H9 (cell line): ENCODE measurements at regions not wholly inside any gene's neighbourhood (a gene's known extent, or its start where the extent isn't known, plus 50 kb on each side); places are given as distances from the start of the nearest gene placed in this dataset.

Experiments used
- DNase-seq: peaks from one replicate; pipeline ENCODE4 v3.0.0-alpha.2; 2017
- H2AFZ ChIP-seq: one replicate; pipeline ENCODE4 v1.6.1; 2013; ENCODE audit warnings: mild to moderate bottlenecking, low read length, control low read depth, moderate library complexity
- H2AK5ac ChIP-seq: 2 replicates; pipeline ENCODE4 v1.6.1; 2013; ENCODE audit warnings: low read length, control low read depth, mixed read lengths; ENCODE audit not compliant: insufficient read length
- H2BK120ac ChIP-seq: one replicate; pipeline ENCODE4 v1.6.1; 2013; ENCODE audit warnings: low read depth, mild to moderate bottlenecking, low read length, control low read depth, inconsistent platforms; ENCODE audit not compliant: poor library complexity, severe bottlenecking
- H2BK12ac ChIP-seq: 2 replicates; pipeline ENCODE4 v1.6.1; 2013; ENCODE audit warnings: low read length, control low read depth, mixed read lengths, low read depth; ENCODE audit not compliant: insufficient read length
- H2BK15ac ChIP-seq: 2 replicates; pipeline ENCODE4 v1.6.1; 2013; ENCODE audit warnings: low read depth, low read length, control low read depth
- H2BK20ac ChIP-seq: one replicate; pipeline ENCODE4 v1.6.1; 2013; ENCODE audit warnings: low read depth, mild to moderate bottlenecking, low read length, control low read depth, inconsistent platforms; ENCODE audit not compliant: poor library complexity, severe bottlenecking
- H2BK5ac ChIP-seq: 2 replicates; pipeline ENCODE4 v1.6.1; 2013; ENCODE audit warnings: low read length, control low read depth, mixed read lengths; ENCODE audit not compliant: insufficient read length
- H3K14ac ChIP-seq: 2 replicates; pipeline ENCODE4 v1.6.1; 2013; ENCODE audit warnings: low read length, control low read depth; ENCODE audit not compliant: insufficient read depth
- H3K18ac ChIP-seq: 2 replicates; pipeline ENCODE4 v1.6.1; 2013; ENCODE audit warnings: low read depth, mild to moderate bottlenecking, mixed read lengths, low read length, control low read depth; ENCODE audit not compliant: insufficient read length
- H3K23ac ChIP-seq: 2 replicates; pipeline ENCODE4 v1.6.1; 2013; ENCODE audit warnings: low read length, control low read depth, mixed read lengths, low read depth; ENCODE audit not compliant: insufficient read length
- H3K23me2 ChIP-seq: 2 replicates; pipeline ENCODE4 v1.6.1; 2013; ENCODE audit warnings: low read depth, mild to moderate bottlenecking, mixed read lengths, low read length, control low read depth; ENCODE audit not compliant: insufficient read length, poor library complexity, severe bottlenecking
- H3K27ac ChIP-seq: 2 replicates; pipeline ENCODE4 v1.5.1; 2013; ENCODE audit warnings: low read length, control low read depth, mixed read lengths, low read depth; ENCODE audit not compliant: insufficient read length
- H3K27me3 ChIP-seq: 2 replicates; pipeline ENCODE4 v1.6.1; 2013; ENCODE audit warnings: low read length, control low read depth, inconsistent platforms; ENCODE audit not compliant: insufficient read depth
- H3K4ac ChIP-seq: 2 replicates; pipeline ENCODE4 v1.6.1; 2013; ENCODE audit warnings: low read depth, mild to moderate bottlenecking, control low read depth, inconsistent platforms, low read length, moderate library complexity
- H3K4me1 ChIP-seq: 2 replicates; pipeline ENCODE4 v1.6.1; 2013; ENCODE audit warnings: low read length, control low read depth, inconsistent platforms; ENCODE audit not compliant: insufficient read depth
- H3K4me2 ChIP-seq: 2 replicates; pipeline ENCODE4 v1.6.1; 2013; ENCODE audit warnings: low read length, control low read depth, mixed read lengths; ENCODE audit not compliant: insufficient read length, insufficient read depth
- H3K56ac ChIP-seq: 2 replicates; pipeline ENCODE4 v1.6.1; 2013; ENCODE audit warnings: low read depth, mild to moderate bottlenecking, mixed read lengths, low read length, control low read depth; ENCODE audit not compliant: insufficient read length
- H3K79me1 ChIP-seq: 2 replicates; pipeline ENCODE4 v1.6.1; 2013; ENCODE audit warnings: low read depth, mild to moderate bottlenecking, moderate library complexity, low read length, control low read depth, inconsistent platforms; ENCODE audit not compliant: insufficient read depth, poor library complexity, severe bottlenecking
- H3K79me2 ChIP-seq: 2 replicates; pipeline ENCODE4 v1.6.1; 2013; ENCODE audit warnings: low read length, control low read depth, inconsistent platforms; ENCODE audit not compliant: insufficient read depth
- H3K9ac ChIP-seq: 2 replicates; pipeline ENCODE4 v1.6.1; 2013; ENCODE audit warnings: low read length, control low read depth, mixed read lengths; ENCODE audit not compliant: insufficient read length; ENCODE audit errors: extremely low read depth
- H3K9me3 ChIP-seq: one replicate; pipeline ENCODE4 v1.6.1; 2013; ENCODE audit warnings: low read depth, low read length, inconsistent platforms; ENCODE audit not compliant: control insufficient read depth
- H3T11ph ChIP-seq: one replicate; pipeline ENCODE4 v1.6.1; 2013; ENCODE audit warnings: mild to moderate bottlenecking, low read length, control low read depth, inconsistent platforms
- H4K20me1 ChIP-seq: one replicate; pipeline ENCODE4 v1.6.1; 2013; ENCODE audit not compliant: control insufficient read depth, insufficient read length, insufficient read depth
- H4K5ac ChIP-seq: 2 replicates; pipeline ENCODE4 v1.6.1; 2013; ENCODE audit warnings: low read depth, mild to moderate bottlenecking, mixed read lengths, low read length, control low read depth; ENCODE audit not compliant: insufficient read length
- H4K8ac ChIP-seq: replicated peaks from 2 replicates; pipeline ENCODE4 v1.6.1; 2013; ENCODE audit warnings: low read length, control low read depth, mixed read lengths, low read depth; ENCODE audit not compliant: insufficient read length
- H4K91ac ChIP-seq: 2 replicates; pipeline ENCODE4 v1.6.1; 2013; ENCODE audit warnings: low read depth, mild to moderate bottlenecking, moderate library complexity, mixed read lengths, low read length, control low read depth; ENCODE audit not compliant: insufficient read length
- H3K27ac Mint-ChIP-seq, 3 experiments: 2 replicates in 2 of 3; 3 replicates in 1 of 3; pipeline ENCODE4 v1.8.0; 2020 to 2021; ENCODE audit warnings: mixed read lengths in 3 of 3, mild to moderate bottlenecking in 1 of 3, moderate library complexity in 1 of 3
- H3K27me3 Mint-ChIP-seq: 2 replicates; pipeline ENCODE4 v1.8.0; 2021; ENCODE audit warnings: low read depth, mild to moderate bottlenecking, moderate library complexity, mixed read lengths
- H3K36me3 Mint-ChIP-seq, 3 experiments: 2 replicates in 2 of 3; 3 replicates in 1 of 3; pipeline ENCODE4 v1.8.0; 2020 to 2021; ENCODE audit warnings: low read depth in 3 of 3, mixed read lengths in 3 of 3; ENCODE audit not compliant: insufficient read depth in 1 of 3
- H3K4me1 Mint-ChIP-seq, 2 experiments: 2 replicates each; pipeline ENCODE4 v1.8.0; 2020; ENCODE audit warnings: mixed read lengths in 2 of 2
- H3K4me3 Mint-ChIP-seq, 2 experiments: 2 replicates in 1 of 2; 3 replicates in 1 of 2; pipeline ENCODE4 v1.8.0; 2020 to 2021; ENCODE audit warnings: mild to moderate bottlenecking in 2 of 2, mixed read lengths in 2 of 2, moderate library complexity in 1 of 2
- H3K9me3 Mint-ChIP-seq, 2 experiments: 2 replicates in 1 of 2; 3 replicates in 1 of 2; pipeline ENCODE4 v1.8.0; 2020; ENCODE audit warnings: mild to moderate bottlenecking in 2 of 2, mixed read lengths in 2 of 2, moderate library complexity in 1 of 2
- WGBS: extraction: QIAGEN DNeasy Blood & Tissue Kit; methylation state at CpG from one replicate; pipeline ENCODE4 v1.1.7; 2013; ENCODE audit warnings: missing lambda C conversion rate, low lambda C conversion rate, mixed read lengths; ENCODE audit not compliant: insufficient read length; ENCODE audit errors: extremely low coverage; 5-methylcytosine and 5-hydroxymethylcytosine counted together
- TF ChIP-seq, protein P1 (sequence below): fragments of 200-600 bp; sonication (generic); conservative IDR thresholded peaks from 3 replicates; pipeline ENCODE4 v1.8.0; 2021; ENCODE audit warnings: antibody characterized with exemption, mild to moderate bottlenecking

DNA sequence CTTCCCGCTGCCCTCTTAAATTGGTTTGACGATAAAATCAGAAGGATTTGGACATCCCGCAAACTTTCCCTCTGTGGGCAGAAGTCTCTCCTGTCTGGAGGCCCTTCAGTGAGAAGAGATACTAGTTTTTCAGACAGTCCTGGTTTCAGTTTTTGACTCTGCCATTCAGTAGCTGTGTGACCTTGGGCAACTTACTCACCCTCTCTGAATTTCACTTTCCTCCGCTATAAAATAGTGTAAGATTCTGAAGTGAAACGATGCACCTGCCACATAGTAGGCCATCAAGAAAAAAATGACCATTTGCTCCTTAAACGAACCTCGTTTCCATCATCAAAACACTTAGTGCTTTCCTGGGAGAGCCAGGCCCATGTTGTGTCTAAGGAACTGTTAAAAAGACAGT lies 97.2 kb downstream of the LINC00237 start:
- no peak overlapping the region for H3K4ac ChIP-seq
- H2BK20ac ChIP-seq, result no peak overlapping the region
- no peak for DNase-seq
- H3K4me1 ChIP-seq, result no peaks in the 10 kb centered on the region
- H2BK5ac ChIP-seq, result no peak overlapping the region
- no peak overlapping the region for H2AK5ac ChIP-seq
- TF ChIP-seq, protein P1, sequence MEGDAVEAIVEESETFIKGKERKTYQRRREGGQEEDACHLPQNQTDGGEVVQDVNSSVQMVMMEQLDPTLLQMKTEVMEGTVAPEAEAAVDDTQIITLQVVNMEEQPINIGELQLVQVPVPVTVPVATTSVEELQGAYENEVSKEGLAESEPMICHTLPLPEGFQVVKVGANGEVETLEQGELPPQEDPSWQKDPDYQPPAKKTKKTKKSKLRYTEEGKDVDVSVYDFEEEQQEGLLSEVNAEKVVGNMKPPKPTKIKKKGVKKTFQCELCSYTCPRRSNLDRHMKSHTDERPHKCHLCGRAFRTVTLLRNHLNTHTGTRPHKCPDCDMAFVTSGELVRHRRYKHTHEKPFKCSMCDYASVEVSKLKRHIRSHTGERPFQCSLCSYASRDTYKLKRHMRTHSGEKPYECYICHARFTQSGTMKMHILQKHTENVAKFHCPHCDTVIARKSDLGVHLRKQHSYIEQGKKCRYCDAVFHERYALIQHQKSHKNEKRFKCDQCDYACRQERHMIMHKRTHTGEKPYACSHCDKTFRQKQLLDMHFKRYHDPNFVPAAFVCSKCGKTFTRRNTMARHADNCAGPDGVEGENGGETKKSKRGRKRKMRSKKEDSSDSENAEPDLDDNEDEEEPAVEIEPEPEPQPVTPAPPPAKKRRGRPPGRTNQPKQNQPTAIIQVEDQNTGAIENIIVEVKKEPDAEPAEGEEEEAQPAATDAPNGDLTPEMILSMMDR, result no peak
- no peak overlapping the region for H2BK15ac ChIP-seq
- H3K79me1 ChIP-seq, result no peaks in the 10 kb centered on the region
- H3K27ac ChIP-seq, result no peak overlapping the region
- no peak overlapping the region for H4K91ac ChIP-seq
- H3K23ac ChIP-seq, result no peak overlapping the region
- Mint-ChIP-seq H3K4me3 (no peak overlapping the region), H3K36me3 (no peaks in the 10 kb centered on the region), H3K9me3 (no peaks in the 10 kb centered on the region), H3K27ac (no peak overlapping the region), H3K27me3 (peaks cover 9% of the 10 kb centered on the region), H3K4me1 (no peaks in the 10 kb centered on the region)
- no peaks in the 10 kb centered on the region for H3K79me2 ChIP-seq
- H2BK120ac ChIP-seq, result no peak overlapping the region
- no peak overlapping the region for H2BK12ac ChIP-seq
- H4K20me1 ChIP-seq, result no peaks in the 10 kb centered on the region
- H3K27me3 ChIP-seq, result no peaks in the 10 kb centered on the region
- no peak overlapping the region for H3K18ac ChIP-seq
- H3K9me3 ChIP-seq, result no peaks in the 10 kb centered on the region
- no peak overlapping the region for H3T11ph ChIP-seq
- no peak overlapping the region for H4K5ac ChIP-seq
- no CpG with 5 or more reads among the region's 7 CpGs for WGBS
- no peak overlapping the region for H3K9ac ChIP-seq
- H3K23me2 ChIP-seq, result no peaks in the 10 kb centered on the region
- H2AFZ ChIP-seq, result no peak overlapping the region
- no peak overlapping the region for H4K8ac ChIP-seq
- H3K4me2 ChIP-seq, result no peak overlapping the region
- H3K56ac ChIP-seq, result no peak overlapping the region
- H3K14ac ChIP-seq, result no peak overlapping the region
